Retinal pigment epithelial cell (primary cell): ENCODE measurements at regions not wholly inside any gene's neighbourhood (a gene's known extent, or its start where the extent isn't known, plus 50 kb on each side); places are given as distances from the start of the nearest gene placed in this dataset.
A peak's percentile ranks its signal among the peaks of the same experiment; 100 is the strongest.

Experiments used
- DNase-seq: peaks from one replicate; pipeline ENCODE4 v3.0.0-alpha.2; 2010; ENCODE audit warnings: low read depth
- H3K4me3 ChIP-seq: 2 replicates; pipeline ENCODE4 v1.5.1; 2011; ENCODE audit warnings: mild to moderate bottlenecking, low read length, control low read depth, moderate library complexity
- CTCF ChIP-seq: conservative IDR thresholded peaks from 2 replicates; pipeline ENCODE4 v1.5.1; 2011; ENCODE audit warnings: low read depth, low read length, control low read depth, inconsistent platforms

- TF ChIP-seq CTCF: no peak
Observed at GRCh38 chr2:30046396-30046795, 100.4 kb upstream of the YPEL5 start.

GRCh38 chr2:30046979-30047378 is 99.8 kb upstream of the YPEL5 start:
- TF ChIP-seq CTCF: no peak
- no peak overlapping the region for H3K4me3 ChIP-seq

More at GRCh38 chr2:30046396-30046795, 100.4 kb upstream of the YPEL5 start:
- H3K4me3 ChIP-seq: no peak overlapping the region
- no peak for DNase-seq

GRCh38 chr2:30048636-30049175 is 98.1 kb upstream of the YPEL5 start:
- no peak for TF ChIP-seq CTCF
- H3K4me3 ChIP-seq: no peak overlapping the region

More at GRCh38 chr2:30046979-30047378, 99.8 kb upstream of the YPEL5 start:
- no peak for DNase-seq

GRCh38 chr2:30055548-30055947 is 91.3 kb upstream of the YPEL5 start:
- no peak for TF ChIP-seq CTCF
- no peak overlapping the region for H3K4me3 ChIP-seq
- DNase-seq: no peak

More at GRCh38 chr2:30048636-30049175, 98.1 kb upstream of the YPEL5 start:
- DNase-seq: no peak

- DNase-seq: no peak
- no peak for TF ChIP-seq CTCF
- no peak overlapping the region for H3K4me3 ChIP-seq
Observed at GRCh38 chr2:30060562-30060961, 86.2 kb upstream of the YPEL5 start.

- TF ChIP-seq CTCF: no peak
- DNase-seq: no peak
- no peak overlapping the region for H3K4me3 ChIP-seq
Observed at GRCh38 chr2:30068067-30068466, 78.7 kb upstream of the YPEL5 start.

- DNase-seq: peak; percentile 15
- no peak overlapping the region for H3K4me3 ChIP-seq
- peak; percentile 85 for TF ChIP-seq CTCF
Observed at GRCh38 chr2:30072250-30072842, 74.5 kb upstream of the YPEL5 start.
